ENCODE measurements at regions not wholly inside any gene's neighbourhood (a gene's known extent, or its start where the extent isn't known, plus 50 kb on each side); places are given as distances from the start of the nearest gene placed in this dataset.

DNA sequence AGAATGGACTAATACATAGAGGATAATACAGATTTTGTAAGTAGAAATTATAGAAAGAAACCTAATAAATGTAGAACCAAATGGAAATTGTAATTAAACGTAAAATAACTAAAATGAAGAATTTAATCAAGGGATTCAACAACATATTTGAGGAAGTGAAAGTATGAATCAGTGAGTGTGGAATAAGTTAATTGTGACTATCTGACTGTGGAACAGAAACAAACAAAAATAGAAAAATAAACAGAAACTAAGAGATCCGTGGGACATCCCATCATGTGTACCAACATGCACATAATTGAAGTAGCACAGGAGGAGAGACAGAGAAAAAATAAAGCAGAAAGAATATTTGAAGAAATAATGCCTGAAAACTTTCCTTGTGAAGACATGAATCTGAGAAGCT lies 208.6 kb upstream of the TACR3 start:
- TF ChIP-seq, protein P1, sequence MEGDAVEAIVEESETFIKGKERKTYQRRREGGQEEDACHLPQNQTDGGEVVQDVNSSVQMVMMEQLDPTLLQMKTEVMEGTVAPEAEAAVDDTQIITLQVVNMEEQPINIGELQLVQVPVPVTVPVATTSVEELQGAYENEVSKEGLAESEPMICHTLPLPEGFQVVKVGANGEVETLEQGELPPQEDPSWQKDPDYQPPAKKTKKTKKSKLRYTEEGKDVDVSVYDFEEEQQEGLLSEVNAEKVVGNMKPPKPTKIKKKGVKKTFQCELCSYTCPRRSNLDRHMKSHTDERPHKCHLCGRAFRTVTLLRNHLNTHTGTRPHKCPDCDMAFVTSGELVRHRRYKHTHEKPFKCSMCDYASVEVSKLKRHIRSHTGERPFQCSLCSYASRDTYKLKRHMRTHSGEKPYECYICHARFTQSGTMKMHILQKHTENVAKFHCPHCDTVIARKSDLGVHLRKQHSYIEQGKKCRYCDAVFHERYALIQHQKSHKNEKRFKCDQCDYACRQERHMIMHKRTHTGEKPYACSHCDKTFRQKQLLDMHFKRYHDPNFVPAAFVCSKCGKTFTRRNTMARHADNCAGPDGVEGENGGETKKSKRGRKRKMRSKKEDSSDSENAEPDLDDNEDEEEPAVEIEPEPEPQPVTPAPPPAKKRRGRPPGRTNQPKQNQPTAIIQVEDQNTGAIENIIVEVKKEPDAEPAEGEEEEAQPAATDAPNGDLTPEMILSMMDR (conservative IDR thresholded peaks at IDR 0.05; ENCODE audit: low read depth, low read length), result no peak
- no peak for DNase-seq (ENCODE audit: low read depth)
- H3K4me3 ChIP-seq (ENCODE audit: low read depth, low read length), result no peak overlapping the region

DNA sequence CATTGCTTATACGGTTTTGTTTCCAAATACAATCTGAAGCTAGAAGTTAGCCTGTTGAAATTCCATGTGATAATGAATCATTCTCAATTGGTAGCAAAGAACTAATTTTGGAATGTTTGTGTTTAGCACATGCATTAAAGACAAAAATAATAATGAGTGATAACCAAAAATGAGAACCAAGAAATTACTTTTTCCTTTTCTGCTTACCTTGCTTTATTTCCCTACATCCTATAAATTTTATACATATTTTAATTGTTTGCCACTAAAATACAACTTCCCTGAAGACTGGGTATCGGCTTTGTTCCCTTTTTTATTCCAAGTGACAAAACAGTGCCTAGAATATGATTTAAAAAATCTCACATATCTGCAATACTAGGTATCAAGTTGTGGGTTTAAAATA lies 203.8 kb upstream of the TACR3 start:
- TF ChIP-seq, protein P1 (conservative IDR thresholded peaks at IDR 0.05; ENCODE audit: low read depth, low read length), result no peak
- no peak for DNase-seq (ENCODE audit: low read depth)
- H3K4me3 ChIP-seq (ENCODE audit: low read depth, low read length), result no peak overlapping the region

DNA sequence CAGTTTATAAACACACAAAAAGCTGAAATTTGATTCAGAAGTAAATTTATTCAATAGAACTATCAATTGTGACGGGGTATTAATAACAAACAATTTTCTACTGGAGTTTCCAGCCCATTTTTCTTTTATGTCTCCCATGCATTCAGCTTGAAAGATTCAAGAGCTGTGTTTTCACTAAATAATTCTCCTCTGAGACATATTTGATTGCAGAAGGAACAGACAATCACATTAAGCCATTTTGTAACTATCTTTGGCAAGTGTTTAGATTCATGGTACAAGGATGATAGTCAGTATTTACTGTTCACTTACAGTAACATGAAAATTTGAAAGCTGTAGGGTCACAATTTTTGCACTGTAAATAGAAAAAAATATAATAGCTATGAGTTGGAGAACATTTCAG lies 198.4 kb upstream of the TACR3 start:
- TF ChIP-seq, protein P1 (conservative IDR thresholded peaks at IDR 0.05; ENCODE audit: low read depth, low read length), result no peak
- no peak for DNase-seq (ENCODE audit: low read depth)

DNA sequence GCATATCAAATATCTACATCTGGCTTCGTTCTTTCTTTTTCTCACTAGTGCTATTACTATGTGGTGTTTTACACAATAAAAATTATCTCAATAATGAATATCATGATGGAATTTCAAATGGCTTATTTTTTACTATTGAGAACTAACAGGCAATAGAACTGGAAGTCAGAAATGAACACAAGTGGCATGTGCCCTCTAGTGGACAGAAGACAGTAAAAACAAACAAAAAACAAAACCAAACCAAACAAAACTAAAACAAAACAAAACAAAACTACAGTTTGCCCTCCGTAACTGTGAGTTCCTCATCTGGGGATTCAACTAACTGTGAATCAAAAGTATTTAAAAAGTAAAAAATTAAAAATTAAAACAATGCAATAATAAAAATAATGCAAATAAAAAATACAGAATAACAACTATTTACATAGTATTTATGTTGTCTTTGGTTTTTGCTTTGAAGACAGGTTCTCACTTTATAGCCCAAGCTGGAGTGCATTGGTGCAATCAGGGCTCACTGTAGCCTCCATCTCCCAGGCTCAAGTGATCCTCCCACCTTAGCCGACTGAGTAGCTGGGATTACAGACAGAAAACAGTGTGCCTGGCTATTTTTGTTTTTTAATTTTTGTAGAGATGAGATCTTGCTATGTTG lies 195.6 kb upstream of the TACR3 start:
- TF ChIP-seq, protein P1 (conservative IDR thresholded peaks at IDR 0.05; ENCODE audit: low read depth, low read length), result peak; percentile 59
- no peak overlapping the region for H3K4me3 ChIP-seq (ENCODE audit: low read depth, low read length)
- DNase-seq (ENCODE audit: low read depth), result peak; percentile 42

More for the DNA sequence above, 198.4 kb upstream of the TACR3 start:
- H3K4me3 ChIP-seq (ENCODE audit: low read depth, low read length), result no peak overlapping the region

DNA sequence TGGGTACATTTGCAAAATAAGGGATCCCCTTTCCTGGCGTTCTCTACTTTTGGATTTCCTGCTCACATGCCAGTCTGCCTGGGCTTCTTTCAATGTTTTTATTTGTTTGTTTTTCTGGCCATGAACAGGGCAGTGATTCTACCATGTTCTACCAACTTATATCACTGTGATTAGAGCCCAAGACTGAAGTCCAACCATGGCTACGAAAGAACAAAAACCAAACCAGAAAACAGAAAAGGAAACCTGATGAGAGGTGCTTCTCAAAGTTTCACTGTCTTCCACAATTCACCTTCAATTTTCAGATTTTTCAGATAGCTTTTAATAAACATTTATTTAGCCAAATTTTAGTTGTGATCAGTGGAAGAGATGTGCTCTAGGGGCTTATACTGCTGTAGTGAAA lies 187.6 kb upstream of the TACR3 start:
- DNase-seq (ENCODE audit: low read depth), result no peak

DNA sequence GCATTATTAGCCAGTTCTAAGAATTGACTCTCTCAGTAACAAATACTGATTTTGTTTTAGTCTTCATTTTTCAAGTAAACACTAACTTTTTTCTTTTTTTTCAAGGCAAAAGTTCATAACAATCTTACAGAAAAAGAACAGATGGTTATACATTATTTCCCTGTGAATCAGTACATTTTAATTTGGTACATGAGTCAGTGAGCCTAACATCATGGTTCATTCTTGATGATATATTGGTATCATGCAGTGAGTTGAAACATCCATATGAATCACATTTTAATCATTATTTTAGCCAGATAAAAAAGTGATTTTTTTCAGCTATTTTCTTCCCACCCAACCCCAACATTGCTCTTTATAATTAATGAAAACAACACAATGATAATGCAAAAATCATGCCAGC lies 184.3 kb upstream of the TACR3 start:
- no peak for DNase-seq (ENCODE audit: low read depth)
- TF ChIP-seq, protein P1 (conservative IDR thresholded peaks at IDR 0.05; ENCODE audit: low read depth, low read length), result no peak
- no peak overlapping the region for H3K4me3 ChIP-seq (ENCODE audit: low read depth, low read length)

More for the DNA sequence above, 187.6 kb upstream of the TACR3 start:
- H3K4me3 ChIP-seq (ENCODE audit: low read depth, low read length), result no peak overlapping the region
- TF ChIP-seq, protein P1 (conservative IDR thresholded peaks at IDR 0.05; ENCODE audit: low read depth, low read length), result no peak

DNA sequence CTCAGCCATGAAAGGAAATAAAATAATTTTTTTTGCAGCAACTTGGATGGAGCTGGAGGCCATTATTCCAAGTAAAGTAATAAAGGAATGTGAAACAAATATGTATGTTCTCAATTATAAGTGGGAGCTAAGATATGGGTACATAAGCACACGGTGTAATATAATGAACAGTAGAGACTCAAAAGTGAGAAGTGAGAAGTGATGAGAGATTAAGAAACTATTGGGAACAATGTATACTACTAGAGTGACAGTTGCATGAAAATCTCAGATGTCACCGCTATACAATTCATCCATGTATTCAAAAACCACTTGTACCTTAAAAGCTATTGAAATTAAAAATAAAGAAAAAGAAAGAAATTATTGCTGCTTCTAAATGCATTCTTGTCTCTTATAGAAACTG lies 182.9 kb upstream of the TACR3 start:
- TF ChIP-seq, protein P1 (conservative IDR thresholded peaks at IDR 0.05; ENCODE audit: low read depth, low read length), result no peak
- H3K4me3 ChIP-seq (ENCODE audit: low read depth, low read length), result no peak overlapping the region
- no peak for DNase-seq (ENCODE audit: low read depth)
